Tibial nerve (tissue), 4 donors: ENCODE measurements at regions not wholly inside any gene's neighbourhood (a gene's known extent, or its start where the extent isn't known, plus 50 kb on each side); places are given as distances from the start of the nearest gene placed in this dataset. TPM values are rescaled to one million over a fixed set of nuclear protein-coding genes. Genes with fewer than 3 reads are reported as not detected.

Experiments used
- DNase-seq, 2 donors: peaks; one replicate each; pipeline ENCODE4 v3.0.0-alpha.2; 2019; ENCODE audit warnings: low spot score in 2 of 2
- H3K27ac ChIP-seq, 4 donors: fragments of 200-600 bp; sonication (generic) in 3 of 4; one replicate each; pipeline ENCODE4 v1.5.1; 2017 to 2019; ENCODE audit warnings: mild to moderate bottlenecking in 1 of 4
- H3K27me3 ChIP-seq, 2 donors: fragments of 200-600 bp; sonication (generic) in 1 of 2; one replicate each; pipeline versions ENCODE4 v1.5.1 to v1.6.0; 2017 to 2019
- H3K36me3 ChIP-seq, 3 donors: fragments of 200-600 bp; sonication (generic); one replicate each; pipeline ENCODE4 v1.5.1; 2018 to 2019
- H3K4me1 ChIP-seq, 4 donors: fragments of 200-600 bp; sonication (generic) in 3 of 4; one replicate each; pipeline ENCODE4 v1.5.1; 2017 to 2019
- H3K4me3 ChIP-seq, 4 donors: fragments of 200-600 bp; sonication (generic) in 3 of 4; one replicate each; pipeline ENCODE4 v1.5.1; 2017 to 2019; ENCODE audit warnings: mild to moderate bottlenecking in 1 of 4, moderate library complexity in 1 of 4
- H3K9me3 ChIP-seq, 4 donors: fragments of 200-600 bp; sonication (generic) in 3 of 4; one replicate each; pipeline ENCODE4 v1.5.1; 2017 to 2019
- CTCF ChIP-seq, 5 experiments: fragments of 200-600 bp in 3 of 5; fragments of 450-650 bp in 2 of 5; sonication (generic) in 3 of 5; IDR thresholded peaks; one replicate each; pipeline ENCODE4 v1.5.1; 2016 to 2019; ENCODE audit warnings: antibody characterized with exemption in 5 of 5, mild to moderate bottlenecking in 3 of 5, moderate library complexity in 2 of 5
- EP300 ChIP-seq, 2 donors: sonication (generic); formaldehyde crosslinking; IDR thresholded peaks; one replicate each; pipeline ENCODE4 v1.6.1; 2017; ENCODE audit warnings: antibody characterized with exemption in 2 of 2, mild to moderate bottlenecking in 1 of 2
- POLR2A ChIP-seq, 2 donors: fragments of 450-650 bp; IDR thresholded peaks; one replicate each; pipeline ENCODE4 v1.6.1; 2017; ENCODE audit warnings: antibody characterized with exemption in 2 of 2, mild to moderate bottlenecking in 2 of 2, moderate library complexity in 2 of 2
- WGBS, 2 donors: methylation state at CpG; one replicate each; pipeline ENCODE4 v1.1.5; 2018; 5-methylcytosine and 5-hydroxymethylcytosine counted together
- small RNA-seq: library from RNA; depleted of rRNA; stranded (forward); fragments of <200 nt; gene quantifications from one replicate; pipeline ENCODE3, GENCODE V24; 2016

GRCh38 chr2:173854840-173855239 lies 110.3 kb downstream of the SP3 start:
- DNase-seq: no peak
- H3K4me3 ChIP-seq: no peak overlapping the region
- H3K4me1 ChIP-seq: peaks cover 0 to 10% (median 0%) of the 10 kb centered on the region in 4 donors
- no peak overlapping the region for H3K27ac ChIP-seq
- 63 to 66% methylated on average over 5 of the region's 5 CpGs for WGBS, 2 donors
- TF ChIP-seq CTCF (IDR thresholded peaks at IDR 0.05) (no peak), POLR2A (IDR thresholded peaks at IDR 0.05) (no peak), EP300 (IDR thresholded peaks at IDR 0.05) (no peak)
- no peaks in the 10 kb centered on the region for H3K9me3 ChIP-seq
- H3K36me3 ChIP-seq: no peaks in the 10 kb centered on the region
- no peaks in the 10 kb centered on the region for H3K27me3 ChIP-seq

GRCh38 chr2:173855661-173856060 lies 109.5 kb downstream of the SP3 start:
- peaks cover 0 to 10% (median 0%) of the 10 kb centered on the region in 4 donors for H3K4me1 ChIP-seq

More at GRCh38 chr2:173855661-173856060, 109.5 kb downstream of the SP3 start:
- Histone ChIP-seq H3K27me3 (no peaks in the 10 kb centered on the region), H3K9me3 (no peaks in the 10 kb centered on the region), H3K4me3 (no peak overlapping the region), H3K36me3 (no peaks in the 10 kb centered on the region), H3K27ac (no peak overlapping the region)
- no peak for DNase-seq
- WGBS, 2 donors: 23 to 26% methylated on average over 2 of the region's 2 CpGs
- TF ChIP-seq POLR2A (IDR thresholded peaks at IDR 0.05) (no peak), EP300 (IDR thresholded peaks at IDR 0.05) (no peak), CTCF (IDR thresholded peaks at IDR 0.05) (no peak)

Small RNAs in the stretch of these regions (small RNA-seq; reads per million reads assigned to genes)
- gene AC013410.2: not detected
